ENCODE measurements at regions not wholly inside any gene's neighbourhood (a gene's known extent, or its start where the extent isn't known, plus 50 kb on each side); places are given as distances from the start of the nearest gene placed in this dataset.

- Histone ChIP-seq H3K9ac (no peak overlapping the region), H4K20me1 (ENCODE audit: insufficient read depth) (no peaks in the 10 kb centered on the region), H3K36me3 (replicated peaks in 1 of 2; ENCODE audit: control insufficient read depth in 1 of 2, insufficient read depth in 2 of 2, low read length in 1 of 2) (no peaks in the 10 kb centered on the region), H3K4me3 (ENCODE audit: low read depth in 2 of 2, low read length in 1 of 2) (no peak overlapping the region), H3K4me2 (no peak overlapping the region), H3K79me2 (ENCODE audit: insufficient read depth) (no peaks in the 10 kb centered on the region), H3K27ac (ENCODE audit: low read depth in 2 of 2, low read length in 1 of 2) (no peak overlapping the region), H3K27me3 (ENCODE audit: insufficient read depth) (no peaks in the 10 kb centered on the region), H3K9me2 (no peaks in the 10 kb centered on the region), H3K9me3 (no peaks in the 10 kb centered on the region), H3K4me1 (ENCODE audit: control insufficient read depth in 1 of 2, insufficient read depth in 2 of 2, low read depth in 1 of 2, low read length in 1 of 2) (no peaks in the 10 kb centered on the region), H2AFZ (ENCODE audit: low read depth) (no peak overlapping the region), H3F3A (replicated peaks; ENCODE audit: insufficient read depth) (no peaks in the 10 kb centered on the region)
- CTCF ChIA-PET = no interaction called here
- TF ChIP-seq EP300 (IDR thresholded peaks at IDR 0.05; ENCODE audit: borderline replicate concordance in 1 of 2, low read depth in 1 of 2, low read length in 1 of 2) (no peak), RXRA (IDR thresholded peaks at IDR 0.05; ENCODE audit: borderline replicate concordance, low read depth) (no peak), CHD2 (IDR thresholded peaks at IDR 0.05; ENCODE audit: low read length, partially characterized antibody) (no peak), TAF1 (IDR thresholded peaks at IDR 0.05; ENCODE audit: borderline replicate concordance, low read depth, low read length) (no peak), GATA2 (CRISPR knock-in tag; IDR thresholded peaks at IDR 0.05) (no peak), GABPA (IDR thresholded peaks at IDR 0.05; ENCODE audit: low read depth) (no peak), RCOR1 (IDR thresholded peaks at IDR 0.05; ENCODE audit: low read length) (no peak), RFX5 (IDR thresholded peaks at IDR 0.05; ENCODE audit: low read length) (no peak), FOXJ3 (CRISPR knock-in tag; IDR thresholded peaks at IDR 0.05) (no peak), EZH2phosphoT487 (IDR thresholded peaks at IDR 0.05; ENCODE audit: borderline replicate concordance, low read depth) (no peak), CTCF (IDR thresholded peaks at IDR 0.05) (no peak), YY1 (IDR thresholded peaks at IDR 0.05; ENCODE audit: low read depth) (no peak), SMC3 (IDR thresholded peaks at IDR 0.05; ENCODE audit: low read depth, low read length) (no peak), MEF2A (IDR thresholded peaks at IDR 0.05; ENCODE audit: borderline replicate concordance, low read depth) (no peak)
- no peak for DNase-seq
- POLR2A ChIA-PET = no interaction called here
- 5% methylated on average over 4 of the region's 4 CpGs for WGBS (ENCODE audit: low lambda C conversion rate)
These were observed 125.3 kb downstream of the SALL1 start for GRCh38 chr16:51025588-51026290.

GRCh38 chr16:51024703-51025102 lies 126.4 kb downstream of the SALL1 start:
- Histone ChIP-seq H3K4me2 (no peak overlapping the region), H3K27me3 (ENCODE audit: insufficient read depth) (no peaks in the 10 kb centered on the region), H3K27ac (ENCODE audit: low read depth in 2 of 2, low read length in 1 of 2) (no peak overlapping the region), H2AFZ (ENCODE audit: low read depth) (no peak overlapping the region), H3K36me3 (replicated peaks in 1 of 2; ENCODE audit: control insufficient read depth in 1 of 2, insufficient read depth in 2 of 2, low read length in 1 of 2) (no peaks in the 10 kb centered on the region), H3K9me3 (no peaks in the 10 kb centered on the region), H3K79me2 (ENCODE audit: insufficient read depth) (no peaks in the 10 kb centered on the region), H3K9ac (no peak overlapping the region), H3K4me3 (ENCODE audit: low read depth in 2 of 2, low read length in 1 of 2) (no peak overlapping the region), H3K9me2 (no peaks in the 10 kb centered on the region), H3K4me1 (ENCODE audit: control insufficient read depth in 1 of 2, insufficient read depth in 2 of 2, low read depth in 1 of 2, low read length in 1 of 2) (no peaks in the 10 kb centered on the region), H3F3A (replicated peaks; ENCODE audit: insufficient read depth) (no peaks in the 10 kb centered on the region), H4K20me1 (ENCODE audit: insufficient read depth) (no peaks in the 10 kb centered on the region)
- CTCF ChIA-PET = no interaction called here
- no peak for DNase-seq
- POLR2A ChIA-PET = no interaction called here
- 18% methylated on average over 6 of the region's 6 CpGs for WGBS (ENCODE audit: low lambda C conversion rate)
- TF ChIP-seq CTCF (IDR thresholded peaks at IDR 0.05) = no peak
- TF ChIP-seq REST (IDR thresholded peaks at IDR 0.05; ENCODE audit: low read depth, low read length) = no peak
- no peak for TF ChIP-seq GABPA (IDR thresholded peaks at IDR 0.05; ENCODE audit: low read depth)
- TF ChIP-seq USF2 (IDR thresholded peaks at IDR 0.05; ENCODE audit: borderline replicate concordance, low read depth, low read length) = no peak
- no peak for TF ChIP-seq GATA2 (CRISPR knock-in tag; IDR thresholded peaks at IDR 0.05)
- TF ChIP-seq MEF2A (IDR thresholded peaks at IDR 0.05; ENCODE audit: borderline replicate concordance, low read depth) = no peak
- TF ChIP-seq FOSL2 (IDR thresholded peaks at IDR 0.05; ENCODE audit: borderline replicate concordance, low read depth) = no peak
- TF ChIP-seq RAD21 (IDR thresholded peaks at IDR 0.05; ENCODE audit: low read length) = no peak
- no peak for TF ChIP-seq TCF12 (IDR thresholded peaks at IDR 0.05)

Measured in SK-N-SH (cell line).